Aorta (tissue), 5 donors: ENCODE measurements at regions not wholly inside any gene's neighbourhood (a gene's known extent, or its start where the extent isn't known, plus 50 kb on each side); places are given as distances from the start of the nearest gene placed in this dataset.

Experiments
- ATAC-seq: fragments of 200-7000 bp; cut with Tn5 transposase; one replicate; pipeline ENCODE4 v1.9.1; 2022; ENCODE audit warnings: moderate library complexity; ENCODE audit not compliant: low FRiP score
- DNase-seq, 2 donors: peaks; one replicate each; pipeline ENCODE4 v3.0.0-alpha.2; 2020
- H3K27ac ChIP-seq, 2 donors: one replicate each; pipeline ENCODE4 v1.5.1; 2013; ENCODE audit warnings: low read length in 2 of 2, mild to moderate bottlenecking in 2 of 2, moderate library complexity in 2 of 2, control low read depth in 1 of 2, inconsistent platforms in 1 of 2, low read depth in 1 of 2
- H3K27me3 ChIP-seq, 2 donors: one replicate each; pipeline ENCODE4 v1.6.1; 2013; ENCODE audit warnings: control low read depth in 1 of 2, low read length in 1 of 2, mild to moderate bottlenecking in 1 of 2, moderate library complexity in 1 of 2; ENCODE audit not compliant: insufficient read depth in 2 of 2, control insufficient read depth in 1 of 2
- H3K36me3 ChIP-seq, 2 donors: one replicate each; pipeline ENCODE4 v1.6.1; 2013; ENCODE audit warnings: control low read depth in 1 of 2, low read length in 1 of 2, mild to moderate bottlenecking in 1 of 2; ENCODE audit not compliant: insufficient read depth in 2 of 2, control insufficient read depth in 1 of 2
- H3K4me1 ChIP-seq, 2 donors: one replicate each; pipeline ENCODE4 v1.6.1; 2013; ENCODE audit warnings: low read length in 2 of 2, control low read depth in 1 of 2, mild to moderate bottlenecking in 1 of 2, moderate library complexity in 1 of 2; ENCODE audit not compliant: insufficient read depth in 2 of 2, control insufficient read depth in 1 of 2
- H3K4me3 ChIP-seq, 2 donors: one replicate each; pipeline ENCODE4 v1.5.1; 2013; ENCODE audit warnings: low read length in 2 of 2, control low read depth in 1 of 2, mild to moderate bottlenecking in 1 of 2
- H3K9me3 ChIP-seq: one replicate; pipeline ENCODE4 v1.6.1; 2013; ENCODE audit warnings: mild to moderate bottlenecking, low read length; ENCODE audit not compliant: control insufficient read depth
- WGBS, 2 donors: extraction: QIAGEN DNeasy Blood & Tissue Kit; methylation state at CpG; one replicate each; pipeline ENCODE4 v1.1.7; 2013; 5-methylcytosine and 5-hydroxymethylcytosine counted together
- intact Hi-C, 2 donors: fragments of 100-400 bp; cut with DNase I; formaldehyde crosslinking; loops; one replicate each; pipeline versions ENCODE4 v1.14.2 to v1.15.0; 2022
- donor health status: healthy with polysubstance abuse.
- donor health status: Bipolar disorder and iron deficiency.
- donor health status: DM: no; HTN: no; CAD: no.
- donor health status: DM: no; HTN: no; CAD: no.
- donor health status: DM: yes; HTN: yes; CAD: no.

- no peak for ATAC-seq
- DNase-seq: no peak
- Histone ChIP-seq H3K4me1 (no peaks in the 10 kb centered on the region), H3K36me3 (no peaks in the 10 kb centered on the region), H3K27ac (no peak overlapping the region), H3K9me3 (no peaks in the 10 kb centered on the region), H3K27me3 (no peaks in the 10 kb centered on the region), H3K4me3 (no peak overlapping the region)
- intact Hi-C loops: no loop called here
- WGBS, 2 donors: 64 to 73% methylated on average over 4 of the region's 4 CpGs
Measured at GRCh38 chr13:107843281-107843680, 372.1 kb downstream of the LIG4 start.

GRCh38 chr13:107842562-107843180 is 372.7 kb downstream of the LIG4 start:
- Histone ChIP-seq H3K27me3 (no peaks in the 10 kb centered on the region), H3K27ac (no peak overlapping the region), H3K36me3 (no peaks in the 10 kb centered on the region), H3K9me3 (no peaks in the 10 kb centered on the region), H3K4me1 (no peaks in the 10 kb centered on the region), H3K4me3 (no peak overlapping the region)
- DNase-seq (no peak), ATAC-seq (no peak)
- intact Hi-C loops: no loop called here
- WGBS, 2 donors: 5 to 9% methylated on average over 3 of the region's 3 CpGs

- Histone ChIP-seq H3K4me1 (no peaks in the 10 kb centered on the region), H3K9me3 (no peaks in the 10 kb centered on the region), H3K36me3 (no peaks in the 10 kb centered on the region), H3K27me3 (no peaks in the 10 kb centered on the region), H3K27ac (no peak overlapping the region), H3K4me3 (no peak overlapping the region)
- ATAC-seq: no peak
- no peak for DNase-seq
- intact Hi-C loops: no loop called here
- 44 to 61% methylated on average over 3 of the region's 3 CpGs for WGBS, 2 donors
Measured at GRCh38 chr13:107838588-107839161, 376.7 kb downstream of the LIG4 start.

GRCh38 chr13:107836685-107837084 is 378.7 kb downstream of the LIG4 start:
- no peak for ATAC-seq
- Histone ChIP-seq H3K9me3 (peaks cover 1% of the 10 kb centered on the region), H3K27me3 (no peaks in the 10 kb centered on the region), H3K4me3 (no peak overlapping the region), H3K27ac (no peak overlapping the region), H3K4me1 (no peaks in the 10 kb centered on the region), H3K36me3 (no peaks in the 10 kb centered on the region)
- DNase-seq: no peak
- intact Hi-C loops: no loop called here
- 70 to 71% methylated on average over 6 of the region's 6 CpGs for WGBS, 2 donors

GRCh38 chr13:107835339-107836018 is 379.9 kb downstream of the LIG4 start:
- Histone ChIP-seq H3K36me3 (no peaks in the 10 kb centered on the region), H3K9me3 (peaks cover 1% of the 10 kb centered on the region), H3K4me1 (no peaks in the 10 kb centered on the region), H3K27me3 (no peaks in the 10 kb centered on the region), H3K4me3 (no peak overlapping the region), H3K27ac (no peak overlapping the region)
- intact Hi-C loops: no loop called here
- 58 to 69% methylated on average over 4 of the region's 4 CpGs for WGBS, 2 donors
- ATAC-seq (no peak), DNase-seq (no peak)

- Histone ChIP-seq H3K27me3 (no peaks in the 10 kb centered on the region), H3K27ac (no peak overlapping the region), H3K9me3 (peaks cover 1% of the 10 kb centered on the region), H3K4me1 (no peaks in the 10 kb centered on the region), H3K36me3 (no peaks in the 10 kb centered on the region), H3K4me3 (no peak overlapping the region)
- intact Hi-C loops: no loop called here
- ATAC-seq (no peak), DNase-seq (no peak)
- 19 to 25% methylated on average over 5 of the region's 5 CpGs for WGBS, 2 donors
Measured at GRCh38 chr13:107834717-107835116, 380.6 kb downstream of the LIG4 start.

- no peaks in the 10 kb centered on the region for H3K27me3 ChIP-seq
- intact Hi-C loops: no loop called here
- no peak overlapping the region for H3K4me3 ChIP-seq
- no peak for DNase-seq
- H3K9me3 ChIP-seq: peaks cover 1% of the 10 kb centered on the region
- no peaks in the 10 kb centered on the region for H3K36me3 ChIP-seq
- H3K4me1 ChIP-seq: no peaks in the 10 kb centered on the region
- ATAC-seq: no peak
- H3K27ac ChIP-seq: no peak overlapping the region
- WGBS, 2 donors: 63 to 65% methylated on average over 1 of the region's 1 CpG
Measured at GRCh38 chr13:107834281-107834680, 381.1 kb downstream of the LIG4 start.

- intact Hi-C loops: no loop called here
- Histone ChIP-seq H3K27me3 (no peaks in the 10 kb centered on the region), H3K36me3 (no peaks in the 10 kb centered on the region), H3K9me3 (peaks cover 1% of the 10 kb centered on the region), H3K4me1 (no peaks in the 10 kb centered on the region), H3K27ac (no peak overlapping the region), H3K4me3 (no peak overlapping the region)
- DNase-seq (no peak), ATAC-seq (no peak)
- 78 to 86% methylated on average over 10 of the region's 10 CpGs for WGBS, 2 donors
Measured at GRCh38 chr13:107832500-107833100, 382.7 kb downstream of the LIG4 start.

- Histone ChIP-seq H3K4me1 (no peaks in the 10 kb centered on the region), H3K4me3 (no peak overlapping the region), H3K27me3 (no peaks in the 10 kb centered on the region), H3K9me3 (peaks cover 1% of the 10 kb centered on the region), H3K36me3 (no peaks in the 10 kb centered on the region), H3K27ac (no peak overlapping the region)
- DNase-seq: no peak
- 38 to 40% methylated on average over 3 of the region's 3 CpGs for WGBS, 2 donors
- intact Hi-C loops: no loop called here
- ATAC-seq: no peak
Measured at GRCh38 chr13:107830804-107831203, 384.5 kb downstream of the LIG4 start.
